HT-29 (cell line): ENCODE measurements at regions not wholly inside any gene's neighbourhood (a gene's known extent, or its start where the extent isn't known, plus 50 kb on each side); places are given as distances from the start of the nearest gene placed in this dataset.

Experiments used
- DNase-seq: peaks from one replicate; pipeline ENCODE4 v3.0.0-alpha.2; 2015; ENCODE audit warnings: low spot score

- no peak for DNase-seq
These were observed 182.6 kb downstream of the TRPC6 start for GRCh38 chr11:101401245-101401644.

- DNase-seq = no peak
These were observed 185.8 kb downstream of the TRPC6 start for GRCh38 chr11:101397979-101398378.

- peak; percentile 42 for DNase-seq
These were observed 193.3 kb downstream of the TRPC6 start for GRCh38 chr11:101390539-101390938.

GRCh38 chr11:101369835-101370234, 214.0 kb downstream of the TRPC6 start:
- no peak for DNase-seq

DNA sequence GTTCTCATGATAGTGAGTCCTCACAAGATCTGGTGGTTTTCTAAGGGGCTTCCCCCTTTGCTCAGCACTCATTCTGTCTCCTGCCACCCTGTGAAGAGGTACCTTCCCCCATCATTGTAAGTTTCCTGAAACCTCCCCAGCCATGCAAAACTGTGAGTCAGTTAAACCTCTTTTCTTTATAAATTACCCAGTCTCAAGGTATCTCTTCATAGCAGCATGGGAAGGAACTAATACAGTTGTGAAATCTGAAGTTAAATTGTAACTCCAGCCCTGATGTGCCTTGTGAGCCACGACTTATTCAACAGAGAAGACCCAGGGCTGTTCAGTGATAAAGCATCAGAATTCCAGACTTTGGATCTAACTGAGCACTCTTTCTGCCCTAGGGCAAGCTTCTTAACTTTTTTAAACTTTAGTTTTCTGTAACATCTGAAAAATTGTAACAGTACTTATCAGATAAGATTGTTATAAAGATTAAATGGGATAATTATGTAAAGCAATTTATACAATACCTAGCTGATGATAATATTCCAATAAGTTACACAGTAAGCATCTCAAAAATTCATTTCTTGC, 220.0 kb downstream of the TRPC6 start:
- no peak for DNase-seq

- no peak for DNase-seq
These were observed 221.2 kb downstream of the TRPC6 start for GRCh38 chr11:101362643-101363042.

DNA sequence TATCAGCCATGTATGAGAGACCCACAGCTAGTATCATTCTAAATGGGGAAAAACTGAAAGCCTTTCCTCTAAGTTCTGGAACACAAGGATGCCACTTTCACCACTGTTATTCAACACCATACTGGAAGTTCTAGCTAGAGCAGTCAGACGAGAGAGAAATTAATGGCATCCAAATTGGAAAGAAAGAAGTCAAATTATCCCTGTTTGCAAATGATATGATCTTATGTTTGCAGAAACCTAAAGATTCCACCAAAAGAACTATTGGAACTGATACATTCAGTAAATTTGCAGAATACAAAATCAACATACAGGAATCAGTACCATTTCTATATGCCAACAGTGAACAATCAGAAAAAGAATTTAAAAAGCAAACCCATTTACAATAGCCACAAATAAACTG, 226.0 kb downstream of the TRPC6 start:
- DNase-seq = no peak

DNA sequence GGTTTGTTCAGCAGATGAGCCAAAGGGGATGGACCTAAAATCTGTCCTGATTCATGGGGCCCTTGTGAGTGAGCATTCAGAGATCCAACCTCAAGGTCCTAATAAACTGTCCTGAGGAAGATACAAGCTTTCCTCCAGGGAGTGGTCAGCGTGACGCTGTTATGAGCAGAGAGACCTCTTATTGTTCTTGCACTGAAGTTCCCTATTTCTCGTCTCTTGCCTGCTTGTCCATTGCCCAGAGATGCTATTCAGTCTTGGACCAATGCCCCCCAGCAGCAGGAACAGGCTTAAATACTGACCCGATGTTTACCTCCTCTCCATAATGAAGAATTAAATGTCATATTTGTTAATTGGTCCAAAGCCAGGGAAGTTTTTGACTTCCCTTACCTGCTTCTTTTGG, 225.2 kb upstream of the PGR start:
- DNase-seq = no peak

GRCh38 chr11:101348786-101349185, 219.2 kb upstream of the PGR start:
- no peak for DNase-seq

GRCh38 chr11:101346591-101346990, 217.0 kb upstream of the PGR start:
- DNase-seq = no peak

DNA sequence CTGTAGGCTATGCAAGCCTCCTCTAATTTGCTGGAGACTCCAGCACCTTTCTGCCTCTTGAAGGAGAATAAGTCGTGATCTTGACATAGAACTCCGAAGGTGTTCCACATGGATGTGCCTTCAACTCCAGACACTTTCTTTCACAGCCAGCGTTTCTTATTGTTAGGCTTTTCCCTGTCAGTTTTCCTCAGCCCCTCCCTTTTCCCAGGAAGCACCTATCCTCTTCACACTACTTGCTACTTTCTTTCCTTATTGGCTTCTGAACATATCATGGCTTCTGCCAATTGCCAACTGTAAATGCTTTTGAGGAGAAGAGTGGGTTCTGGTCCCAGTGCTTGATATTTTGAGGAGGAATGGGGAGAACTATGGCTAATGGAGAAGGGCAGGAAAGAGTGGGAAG, 216.3 kb upstream of the PGR start:
- no peak for DNase-seq

DNA sequence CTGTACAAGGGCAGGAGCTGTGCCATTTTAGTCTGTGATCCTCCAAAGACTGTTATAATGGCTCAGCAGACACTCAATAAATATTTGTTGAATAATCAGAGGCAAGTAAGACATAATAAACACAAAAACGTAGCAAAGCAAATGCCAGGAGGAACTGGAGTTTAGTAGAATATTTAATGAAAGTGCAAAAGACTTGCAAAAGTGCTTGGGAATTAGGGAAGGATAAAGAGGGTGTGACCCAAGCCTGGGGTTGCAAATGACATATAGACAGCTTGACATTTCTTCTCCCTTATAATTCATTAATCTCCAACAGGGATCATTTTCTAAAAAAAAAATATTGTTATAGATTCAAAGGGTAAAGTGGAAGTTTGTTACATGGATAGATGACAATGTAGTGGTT, 212.7 kb upstream of the PGR start:
- DNase-seq = no peak

GRCh38 chr11:101341578-101341977, 212.0 kb upstream of the PGR start:
- DNase-seq = no peak

- no peak for DNase-seq
These were observed 207.2 kb upstream of the PGR start for GRCh38 chr11:101336858-101337257.

DNA sequence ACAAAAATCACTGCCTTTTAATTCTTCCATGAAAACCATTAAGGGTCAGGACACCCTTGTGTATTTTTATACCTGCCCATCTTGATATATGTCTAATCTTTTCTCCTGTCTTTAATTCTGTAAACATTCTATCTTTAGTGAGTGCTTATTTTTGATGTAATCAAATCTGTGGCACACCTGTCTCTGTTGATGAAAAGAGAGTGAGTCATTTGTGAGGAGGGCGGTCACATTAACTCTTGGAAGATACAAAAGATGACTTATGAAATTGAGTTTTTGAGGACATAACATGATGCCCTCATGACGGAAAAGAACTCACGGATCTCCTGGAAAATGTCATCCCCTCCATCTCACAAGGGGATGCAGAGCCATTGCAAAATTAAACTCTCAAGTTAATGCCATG, 206.5 kb upstream of the PGR start:
- no peak for DNase-seq

- no peak for DNase-seq
These were observed 205.0 kb upstream of the PGR start for GRCh38 chr11:101334581-101334980.

DNA sequence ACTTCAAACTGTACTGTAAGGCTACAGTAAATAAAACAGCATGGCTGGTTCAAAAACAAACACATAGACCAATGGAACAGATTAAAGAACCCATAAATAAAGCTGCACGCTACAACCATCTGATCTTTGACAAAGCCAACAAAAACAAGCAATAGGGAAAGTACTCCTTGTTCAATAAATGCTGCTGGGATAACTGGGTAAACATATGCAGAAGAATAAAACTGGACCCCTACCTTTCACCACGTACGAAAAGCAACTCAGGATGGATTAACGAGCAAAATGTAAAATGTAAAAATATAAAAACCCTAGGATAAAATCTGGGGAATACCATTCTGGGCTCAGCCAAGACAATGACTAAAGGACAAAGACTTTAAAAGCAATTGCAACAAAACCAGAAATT, 201.8 kb upstream of the PGR start:
- DNase-seq = no peak

- no peak for DNase-seq
These were observed 198.3 kb upstream of the PGR start for GRCh38 chr11:101327908-101328307.

DNA sequence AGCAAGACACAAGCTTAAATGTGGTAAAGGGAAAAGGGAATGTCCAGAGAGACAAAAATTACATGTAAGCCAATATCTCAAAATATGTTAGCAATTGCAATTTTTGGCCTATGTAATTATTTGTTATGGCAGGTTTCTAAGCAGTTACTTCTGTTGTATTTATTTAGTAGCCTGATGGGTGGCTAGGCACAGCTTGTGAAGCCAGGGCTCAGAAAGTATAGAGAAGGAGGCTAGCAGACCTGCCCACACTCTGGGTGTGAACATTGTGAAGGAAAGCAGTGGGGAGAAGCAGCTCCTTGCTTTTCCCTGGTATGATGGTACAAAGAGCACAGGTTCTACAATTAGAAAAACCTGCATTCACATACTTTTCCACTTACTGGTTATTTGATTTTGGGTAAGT, 196.5 kb upstream of the PGR start:
- DNase-seq = no peak

DNA sequence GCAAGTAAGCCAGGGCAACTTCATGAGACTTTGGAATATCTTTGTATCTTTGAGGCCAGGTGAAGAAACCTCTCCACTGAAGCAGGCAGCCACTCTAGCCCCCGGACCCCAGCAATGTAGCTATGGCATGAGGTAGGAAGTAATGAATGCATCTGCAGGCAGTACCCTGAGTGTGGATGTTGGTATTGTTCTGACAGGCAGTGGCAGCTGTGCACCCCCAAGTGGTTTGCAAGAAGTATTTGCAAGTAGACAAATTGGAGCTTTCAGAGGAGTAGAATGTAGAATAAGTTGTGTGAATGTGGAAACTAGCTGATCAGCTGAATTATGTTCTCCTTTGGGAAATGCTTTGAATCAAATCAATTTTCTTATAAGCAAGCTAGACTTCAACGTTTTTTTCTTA, 194.4 kb upstream of the PGR start:
- DNase-seq = no peak

- DNase-seq = no peak
These were observed 191.6 kb upstream of the PGR start for GRCh38 chr11:101321222-101321621.

DNA sequence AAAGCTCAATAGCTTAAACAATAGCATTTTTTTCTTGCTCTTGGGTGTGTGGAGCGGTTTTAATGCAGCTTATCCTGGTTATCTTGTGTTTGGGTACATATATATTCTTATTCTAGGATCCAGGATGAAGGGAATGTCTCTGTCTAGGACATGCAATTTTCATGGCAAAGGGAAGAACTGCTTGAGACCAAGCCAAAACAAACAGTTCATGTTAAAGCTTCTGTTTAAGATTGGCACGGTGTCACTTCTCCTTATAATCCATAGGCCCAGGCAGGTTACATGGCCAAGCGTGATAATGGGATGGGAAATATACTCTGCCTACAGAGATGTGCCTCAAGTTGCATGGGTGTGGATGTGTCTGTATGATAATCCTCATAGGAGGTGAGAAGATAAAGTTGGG, 177.1 kb upstream of the PGR start:
- DNase-seq = no peak

DNA sequence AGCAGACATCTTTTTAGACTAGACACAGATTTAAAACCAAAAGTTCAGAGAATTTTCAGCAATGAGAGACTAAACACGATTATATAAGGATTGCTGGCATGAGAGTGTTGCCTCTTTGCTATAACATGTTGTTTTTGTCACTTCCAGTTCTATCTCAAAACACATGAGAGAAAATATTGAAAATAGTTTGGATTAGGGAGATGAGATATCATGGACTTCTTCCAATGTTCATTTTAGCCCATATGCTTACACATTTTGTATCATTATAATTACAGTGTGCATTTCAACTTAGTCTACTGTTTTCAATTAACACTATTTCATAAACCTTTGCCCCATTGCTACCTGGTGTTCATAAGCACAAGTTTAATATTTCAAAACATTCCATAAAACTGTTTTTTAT, 175.9 kb upstream of the PGR start:
- no peak for DNase-seq

GRCh38 chr11:101299210-101299609, 169.6 kb upstream of the PGR start:
- no peak for DNase-seq

DNA sequence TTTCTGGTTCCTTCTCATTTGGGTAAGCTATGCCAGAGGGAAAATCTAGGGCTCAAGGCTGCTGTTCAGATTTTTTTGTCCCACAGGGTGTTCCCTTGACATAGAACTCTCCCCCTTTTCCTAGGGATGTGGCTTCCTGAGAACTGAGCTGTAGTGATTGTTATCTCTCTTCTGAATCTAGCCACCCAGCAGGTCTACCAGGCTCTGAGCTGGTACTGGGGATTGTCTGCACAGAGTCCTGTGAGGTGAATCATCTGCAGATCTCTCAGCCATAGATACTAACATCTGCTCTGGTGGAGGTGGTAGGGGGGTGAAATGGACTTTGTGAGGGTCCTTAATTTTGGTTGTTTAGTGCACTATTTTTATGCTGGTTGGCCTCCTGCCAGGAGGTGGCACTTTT, 167.3 kb upstream of the PGR start:
- no peak for DNase-seq
